ENCODE measurements at regions not wholly inside any gene's neighbourhood (a gene's known extent, or its start where the extent isn't known, plus 50 kb on each side); places are given as distances from the start of the nearest gene placed in this dataset.
"Not testable (repeated sequence)": the region's sequence is repeated elsewhere in the genome, so short reads cannot be mapped to it uniquely, and the experiment has no call there.

GRCh38 chr2:147456779-147457178 lies 388.1 kb upstream of the ACVR2A start:
- DNase-seq: peak; percentile 7

- peak; percentile 55 for DNase-seq
These were observed 392.8 kb upstream of the ACVR2A start for GRCh38 chr2:147451902-147452515.

- DNase-seq: no peak
These were observed 393.9 kb upstream of the ACVR2A start for GRCh38 chr2:147450661-147451510.

DNA sequence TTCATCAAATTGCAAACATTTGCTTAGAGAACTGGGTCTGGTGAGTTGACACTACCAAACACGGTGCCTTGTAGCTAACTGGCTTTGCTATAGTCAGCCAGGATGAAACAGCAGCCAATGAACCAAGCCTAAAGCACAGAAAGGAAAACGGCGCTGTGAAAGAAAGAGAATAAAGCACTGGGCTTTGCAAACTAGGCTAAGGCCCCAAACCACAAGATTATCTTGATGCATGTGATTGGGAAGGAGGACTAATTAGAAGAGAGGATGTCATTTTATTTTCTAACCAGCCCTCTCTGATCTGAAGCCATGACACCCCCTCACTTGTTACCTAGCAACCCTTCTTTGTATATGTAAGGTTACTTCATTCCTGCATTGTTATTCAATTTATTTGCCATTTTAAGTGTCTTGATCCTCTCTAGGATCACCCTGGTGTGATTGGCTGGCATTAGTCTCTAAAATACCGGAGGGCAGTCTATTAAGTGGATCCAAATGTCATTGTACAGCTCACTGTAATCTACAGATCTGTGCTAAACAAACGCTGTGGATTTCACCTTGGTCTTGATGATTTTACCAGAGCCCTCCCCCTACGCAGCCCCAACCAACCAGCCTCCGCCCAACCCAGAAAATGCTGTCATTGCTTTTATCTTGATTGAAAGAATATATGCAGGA lies 395.4 kb upstream of the ACVR2A start:
- no peak for DNase-seq

DNA sequence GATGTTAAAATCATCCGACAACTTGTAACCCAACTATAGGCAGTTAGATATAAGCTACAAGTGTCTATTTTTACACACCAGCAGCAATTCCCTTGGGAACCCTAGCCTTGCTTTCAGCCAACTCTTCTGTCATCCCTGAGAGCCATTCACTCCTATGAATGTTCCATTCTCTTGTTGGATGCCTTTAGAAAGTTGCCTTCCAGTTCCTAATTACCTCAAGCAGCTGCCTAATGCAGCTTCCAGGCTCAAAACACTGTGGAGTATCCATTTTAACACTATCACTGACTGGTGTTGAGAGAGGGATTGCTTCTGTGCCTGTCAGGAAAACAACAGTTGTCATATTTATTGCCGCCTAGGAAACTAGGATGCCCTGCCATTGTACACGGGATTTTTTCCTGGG lies 402.0 kb upstream of the ACVR2A start:
- DNase-seq: no peak

GRCh38 chr2:147441182-147441581 lies 403.6 kb upstream of the ACVR2A start:
- DNase-seq: no peak

GRCh38 chr2:147440734-147441133 lies 404.1 kb upstream of the ACVR2A start:
- DNase-seq: no peak

GRCh38 chr2:147439986-147440385 lies 404.8 kb upstream of the ACVR2A start:
- DNase-seq: no peak

GRCh38 chr2:147438882-147439281 lies 405.9 kb upstream of the ACVR2A start:
- DNase-seq: no peak

- DNase-seq: no peak
These were observed 411.0 kb upstream of the ACVR2A start for GRCh38 chr2:147433822-147434221.

GRCh38 chr2:147430408-147430807 lies 414.4 kb upstream of the ACVR2A start:
- peak; percentile 63 for DNase-seq

DNA sequence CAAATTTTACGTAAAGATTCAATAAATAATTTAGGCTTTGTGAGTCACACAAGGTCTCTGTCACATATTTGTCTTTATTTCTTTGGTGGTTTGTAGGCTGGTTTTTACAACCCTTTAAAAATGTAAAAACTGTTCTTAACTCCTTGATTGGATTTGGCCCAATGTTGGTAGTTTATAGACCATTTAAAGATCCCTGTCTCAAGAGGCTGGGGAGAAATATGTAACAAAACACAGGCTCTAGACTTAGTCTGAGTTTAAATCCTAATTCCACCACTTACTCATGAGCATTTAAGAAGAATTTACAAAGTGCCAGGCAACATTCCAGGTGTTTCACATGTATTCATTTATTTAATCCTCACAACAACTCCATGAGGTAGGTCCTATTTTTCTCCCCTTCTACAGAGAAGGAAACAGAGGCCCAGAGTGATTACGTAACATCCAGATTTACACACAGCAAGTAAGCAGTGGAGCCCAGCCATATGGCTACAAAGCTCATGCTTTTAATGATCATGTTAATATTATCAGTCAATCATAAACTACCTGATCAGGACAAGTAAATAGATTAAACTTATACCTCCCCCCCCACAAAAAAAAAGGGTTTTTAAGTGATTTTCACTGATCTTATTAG lies 416.6 kb upstream of the ACVR2A start:
- no peak for DNase-seq

- no peak for DNase-seq
These were observed 419.3 kb upstream of the ACVR2A start for GRCh38 chr2:147425437-147426029.

DNA sequence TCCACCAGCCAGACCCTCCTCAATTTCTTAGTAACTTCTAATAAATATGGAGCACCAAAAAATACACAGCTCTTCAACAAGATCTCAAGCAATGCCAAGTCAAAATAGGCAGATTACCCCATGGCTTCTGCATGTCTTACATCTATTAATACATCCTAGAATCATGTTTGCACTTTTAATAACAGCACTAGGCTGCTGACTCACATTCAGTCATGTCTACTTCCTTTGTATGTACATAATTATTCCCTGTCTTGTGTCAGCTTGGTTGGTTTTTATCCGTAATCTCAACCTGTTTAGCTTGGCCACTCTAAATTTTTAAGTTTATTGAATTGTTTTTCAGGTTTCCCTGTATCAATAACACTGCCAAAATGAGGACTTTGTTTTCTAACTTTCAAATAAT lies 420.1 kb upstream of the ACVR2A start:
- DNase-seq: no peak

- DNase-seq: no peak
These were observed 423.7 kb upstream of the ACVR2A start for GRCh38 chr2:147420947-147421675.

DNA sequence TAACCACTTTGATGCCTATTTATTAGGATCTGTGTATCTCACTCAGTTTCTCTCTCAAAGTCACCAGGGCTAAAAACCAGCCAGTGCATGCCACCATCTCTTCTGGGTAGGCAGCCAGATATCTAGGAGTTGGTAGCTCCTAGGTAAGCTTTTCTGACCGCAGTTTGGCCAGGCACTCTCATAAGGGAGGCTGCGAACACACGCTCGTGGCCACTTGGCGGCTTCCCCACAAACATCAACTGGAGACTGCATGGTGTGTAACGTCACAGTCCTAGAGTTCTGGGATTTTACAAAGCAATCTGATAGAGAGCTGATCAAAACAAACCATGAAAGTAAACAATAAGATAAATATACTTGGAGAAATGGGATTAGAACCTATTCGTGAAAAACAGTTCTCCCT lies 424.3 kb upstream of the ACVR2A start:
- DNase-seq: no peak

DNA sequence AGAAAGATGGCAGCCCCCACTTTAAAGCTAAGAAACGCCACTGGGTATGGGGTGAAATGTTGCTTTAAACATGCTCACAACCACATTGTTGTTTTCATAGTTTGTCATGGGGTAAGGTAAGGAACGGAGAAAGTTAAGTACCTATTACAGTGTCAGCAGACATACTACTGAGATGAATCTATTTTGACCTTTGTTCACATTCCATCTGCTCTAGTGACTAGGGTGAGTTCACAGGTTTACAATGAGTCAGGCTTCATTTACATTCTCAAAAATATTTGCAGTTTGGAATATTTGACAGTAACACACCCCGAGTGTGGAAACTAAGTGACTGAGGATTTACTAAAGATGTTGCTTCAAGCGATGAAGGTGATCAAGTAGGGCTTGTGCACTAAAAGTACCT lies 428.7 kb upstream of the ACVR2A start:
- DNase-seq: no peak

DNA sequence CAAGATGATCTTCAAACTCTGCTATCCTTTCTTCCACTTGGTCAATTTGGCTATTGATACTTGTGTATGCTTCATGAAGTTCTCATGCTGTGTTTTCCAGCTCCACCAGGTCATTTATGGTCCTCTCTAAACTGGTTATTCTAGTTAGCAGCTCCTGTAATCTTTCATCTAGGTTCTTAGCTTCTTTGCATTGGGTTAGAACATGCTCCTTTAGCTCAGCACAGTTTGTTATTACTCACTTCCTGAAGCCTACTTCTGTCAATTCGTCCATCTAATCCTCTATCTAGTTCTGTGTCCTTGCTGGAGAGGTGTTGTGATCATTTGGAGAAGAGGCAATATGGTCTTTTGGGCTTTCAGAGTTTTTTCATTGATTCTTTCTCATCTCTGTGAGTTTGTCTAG lies 430.2 kb upstream of the ACVR2A start:
- not testable (repeated sequence) for DNase-seq

- no peak for DNase-seq
These were observed 436.5 kb upstream of the ACVR2A start for GRCh38 chr2:147408357-147408756.

DNA sequence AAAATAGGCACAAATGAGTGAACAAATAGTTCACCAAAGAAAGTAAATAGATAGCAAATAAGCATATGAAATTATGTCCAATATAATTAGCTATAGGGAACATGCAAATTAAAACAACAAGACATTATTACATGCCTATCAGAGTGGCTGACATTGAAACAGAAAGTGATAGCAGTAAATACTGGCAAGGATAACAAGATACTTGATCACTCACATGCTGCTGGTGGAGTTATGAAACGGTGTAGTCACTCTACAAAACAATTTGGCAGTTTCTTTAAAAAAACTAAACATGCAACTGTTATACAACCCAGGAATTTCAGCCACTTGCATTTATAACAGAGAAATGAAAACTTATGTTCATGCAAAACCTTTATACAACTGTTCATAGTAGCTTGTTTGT lies 439.2 kb upstream of the ACVR2A start:
- no peak for DNase-seq

DNA sequence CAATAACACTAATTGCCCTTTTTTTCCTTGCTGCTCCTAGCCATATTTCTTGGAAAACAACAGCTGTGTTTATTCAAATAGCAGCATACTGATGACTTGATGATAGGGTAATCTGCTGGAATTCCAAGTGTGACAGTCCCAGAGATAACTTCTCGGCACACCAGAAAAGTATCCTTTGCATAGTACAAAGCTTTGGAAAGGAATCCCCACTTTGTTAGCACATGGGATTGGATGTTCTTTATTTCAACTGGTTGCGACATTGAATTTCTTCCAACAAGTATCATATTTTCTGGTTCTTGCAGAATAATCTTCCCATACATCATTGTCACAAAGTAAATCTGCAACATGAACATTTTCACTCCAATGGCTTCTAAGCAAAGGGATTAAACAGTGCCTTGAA lies 445.8 kb upstream of the ACVR2A start:
- no peak for DNase-seq

DNA sequence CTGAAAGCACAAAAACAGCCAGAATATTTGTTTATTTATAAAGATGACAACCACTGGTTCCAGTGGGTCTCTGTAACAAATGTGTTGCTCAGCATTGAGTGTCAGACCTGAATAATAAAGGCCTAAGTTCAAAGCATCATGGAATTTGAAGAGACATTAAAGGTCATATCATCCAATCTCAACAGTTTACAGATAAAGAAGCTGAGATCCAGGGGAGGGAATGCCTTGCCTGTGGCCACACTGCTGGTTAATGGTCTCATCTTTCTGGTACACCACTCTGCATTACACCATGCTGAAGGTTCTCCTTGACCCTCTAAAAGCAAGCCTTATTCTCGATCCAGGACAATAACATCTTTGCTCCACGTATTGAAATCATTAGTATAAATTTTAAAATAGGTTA lies 446.5 kb upstream of the ACVR2A start:
- DNase-seq: no peak

Measured in DMS79 treated with DMSO at 0.1 percent for 48 hours (cell line).